Stimulated activated naive CD4-positive, alpha-beta T cell (primary cell): ENCODE measurements at regions not wholly inside any gene's neighbourhood (a gene's known extent, or its start where the extent isn't known, plus 50 kb on each side); places are given as distances from the start of the nearest gene placed in this dataset.

Source experiments
- DNase-seq, 6 experiments: peaks; one replicate each; lab custom pipeline; 2025; lab: John Stamatoyannopoulos, UW

DNA sequence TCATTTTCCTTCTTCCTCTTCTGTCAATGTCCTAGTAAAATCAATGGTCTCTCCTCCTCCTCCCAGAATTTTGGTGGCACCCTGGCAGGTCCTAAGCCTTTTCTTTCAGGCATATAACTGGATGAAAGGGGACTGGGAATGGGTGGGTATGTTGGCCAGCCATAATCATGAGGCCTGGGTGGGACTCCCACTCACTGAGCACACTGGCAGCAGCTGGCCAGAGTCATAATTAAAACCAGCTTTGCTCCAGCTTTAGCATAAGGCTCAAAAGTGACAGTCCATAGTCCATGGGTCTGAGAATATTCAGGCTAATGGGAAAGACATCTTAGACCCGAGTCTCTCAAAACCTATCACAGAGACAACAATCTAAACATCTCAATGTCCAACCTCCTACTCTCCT is 190.0 kb upstream of the BTBD3 start:
- DNase-seq, result no peak

DNA sequence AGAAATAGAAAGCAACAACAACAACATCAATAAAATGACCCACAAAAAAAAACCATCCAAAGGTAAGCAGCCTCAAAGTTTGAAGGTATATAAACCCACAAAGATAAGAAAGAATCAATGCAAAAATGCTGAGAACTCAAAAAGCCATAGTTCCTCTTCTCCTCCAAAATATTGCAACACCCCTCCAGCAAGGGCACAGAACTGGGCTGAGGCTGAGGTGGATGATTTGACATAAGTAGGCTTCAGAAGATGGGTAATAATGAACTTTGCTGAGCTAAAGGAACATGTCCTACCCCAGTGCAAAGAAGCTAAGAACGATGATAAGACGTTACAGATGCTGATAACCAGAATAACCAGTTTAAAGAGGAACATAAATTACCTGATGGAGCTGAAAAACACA is 188.8 kb upstream of the BTBD3 start:
- DNase-seq, result no peak

- DNase-seq, result no peak
Measured at GRCh38 chr20:11729806-11730205, 187.9 kb upstream of the BTBD3 start.

DNA sequence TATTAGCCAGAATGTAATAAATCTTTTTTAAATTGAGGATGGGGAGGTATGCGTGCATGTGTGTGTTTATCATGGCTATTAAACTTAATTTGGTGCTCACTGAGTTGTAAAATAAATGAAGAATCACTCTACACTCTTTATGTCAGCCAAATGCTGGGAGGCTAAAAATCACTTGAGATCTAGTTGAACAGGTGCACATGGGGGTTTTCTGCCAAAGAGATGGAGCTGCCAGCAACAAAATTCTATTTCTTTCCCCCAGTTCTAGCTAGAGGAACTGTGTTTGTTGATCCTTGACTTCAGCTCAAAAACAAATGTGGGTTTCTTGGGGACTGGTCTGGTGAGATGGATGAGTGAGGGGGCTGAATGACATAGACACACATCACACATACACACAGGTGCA is 183.3 kb upstream of the BTBD3 start:
- no peak for DNase-seq

DNA sequence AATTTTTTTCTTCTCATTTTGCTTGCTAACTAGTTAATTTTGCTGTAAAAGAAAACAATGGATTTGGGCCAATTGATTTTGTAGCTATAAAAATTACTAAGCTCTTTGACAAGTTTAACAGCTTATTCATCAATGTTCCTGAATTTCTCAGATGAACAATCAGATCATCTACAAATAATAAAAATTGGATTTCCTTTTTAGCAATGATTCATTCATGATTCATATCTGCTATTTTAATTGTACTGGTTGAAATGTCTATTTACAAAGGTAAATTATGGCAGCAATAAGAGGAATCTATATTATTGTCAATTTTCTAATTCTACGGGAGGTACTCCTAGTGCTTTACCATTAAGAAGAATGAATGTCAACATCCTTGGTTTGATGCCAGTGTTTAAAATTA is 178.8 kb upstream of the BTBD3 start:
- no peak for DNase-seq

- DNase-seq, result no peak
Measured at GRCh38 chr20:11740975-11741374, 176.7 kb upstream of the BTBD3 start.

GRCh38 chr20:11745145-11745544 is 172.5 kb upstream of the BTBD3 start:
- no peak for DNase-seq

DNA sequence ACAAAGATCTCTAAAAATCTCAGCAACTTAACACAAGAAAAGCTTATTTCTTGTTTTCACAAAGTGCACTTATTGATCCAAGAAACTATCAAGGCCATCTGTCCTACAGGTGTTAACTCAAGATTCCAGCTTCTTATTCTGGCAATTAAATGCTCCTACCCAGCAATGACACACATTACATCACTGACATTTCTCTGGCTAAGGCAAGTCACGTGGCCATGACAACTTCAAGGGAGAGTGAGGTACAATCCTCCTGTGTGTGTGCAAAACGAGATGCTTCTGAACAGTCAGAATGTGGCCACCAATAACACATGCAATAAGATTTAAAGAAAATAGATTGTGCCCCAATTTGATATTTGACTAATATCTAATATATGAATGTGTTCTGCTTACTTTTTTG is 169.3 kb upstream of the BTBD3 start:
- no peak for DNase-seq

- no peak for DNase-seq
Measured at GRCh38 chr20:11752336-11752735, 165.4 kb upstream of the BTBD3 start.

GRCh38 chr20:11753155-11753554 is 164.5 kb upstream of the BTBD3 start:
- no peak for DNase-seq

DNA sequence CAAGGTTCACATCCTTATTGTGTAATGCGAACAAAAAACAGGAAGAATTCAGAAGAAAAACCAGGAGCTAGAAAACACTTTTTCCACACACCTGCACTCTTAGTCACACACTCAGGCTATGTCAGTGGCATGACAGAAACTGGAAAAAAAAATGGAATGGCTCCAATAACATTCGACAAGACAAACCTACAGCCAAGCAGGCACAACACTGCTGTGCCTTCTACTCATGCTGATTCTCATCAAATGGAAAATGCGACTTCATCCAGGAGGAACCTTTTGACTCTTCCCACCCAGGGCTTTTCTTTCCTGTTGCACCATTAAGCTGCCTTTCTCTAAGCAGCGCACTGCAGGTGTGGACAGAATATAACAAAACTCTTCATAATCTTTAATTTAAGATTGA is 163.2 kb upstream of the BTBD3 start:
- no peak for DNase-seq

GRCh38 chr20:11755071-11755841 is 162.4 kb upstream of the BTBD3 start:
- DNase-seq, result no peak

DNA sequence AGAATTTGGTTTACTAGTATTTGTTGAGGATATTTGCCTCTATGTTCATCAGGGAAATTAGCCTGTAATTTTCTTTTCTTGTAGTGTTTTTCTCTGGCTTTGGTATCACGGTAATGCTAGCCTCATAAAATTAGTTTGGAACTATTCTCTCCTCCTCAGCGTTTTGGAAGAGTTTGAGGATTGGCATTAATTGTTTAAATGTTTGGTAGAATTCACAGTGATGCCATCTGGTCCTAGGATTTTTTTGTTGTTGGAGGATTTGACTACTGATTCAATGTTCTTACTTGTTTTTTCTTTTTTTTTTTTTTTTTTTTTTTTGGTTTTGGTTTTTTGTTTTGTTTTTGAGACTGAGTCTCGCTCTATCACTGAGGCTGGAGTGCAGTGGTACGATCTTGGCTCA is 156.2 kb upstream of the BTBD3 start:
- DNase-seq, result no peak

DNA sequence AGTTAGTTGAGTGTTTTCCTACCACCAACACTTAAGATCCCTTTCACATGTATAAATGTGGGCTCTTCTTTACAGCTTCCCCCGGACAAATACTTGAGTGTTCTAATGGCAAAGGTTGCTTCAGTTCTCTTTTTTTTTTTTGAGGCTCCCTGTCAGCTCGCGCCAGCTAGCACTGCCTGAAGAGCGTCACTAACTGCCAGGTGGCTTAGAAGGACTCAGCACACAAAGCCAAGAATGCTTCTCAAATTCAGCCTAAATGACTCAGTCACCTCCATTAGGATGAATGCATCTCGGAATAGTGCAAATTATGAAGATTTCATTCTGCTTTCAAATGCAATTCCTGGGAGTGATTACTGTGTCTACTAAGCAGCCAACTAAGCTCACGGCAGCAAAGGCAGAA is 150.7 kb upstream of the BTBD3 start:
- no peak for DNase-seq

DNA sequence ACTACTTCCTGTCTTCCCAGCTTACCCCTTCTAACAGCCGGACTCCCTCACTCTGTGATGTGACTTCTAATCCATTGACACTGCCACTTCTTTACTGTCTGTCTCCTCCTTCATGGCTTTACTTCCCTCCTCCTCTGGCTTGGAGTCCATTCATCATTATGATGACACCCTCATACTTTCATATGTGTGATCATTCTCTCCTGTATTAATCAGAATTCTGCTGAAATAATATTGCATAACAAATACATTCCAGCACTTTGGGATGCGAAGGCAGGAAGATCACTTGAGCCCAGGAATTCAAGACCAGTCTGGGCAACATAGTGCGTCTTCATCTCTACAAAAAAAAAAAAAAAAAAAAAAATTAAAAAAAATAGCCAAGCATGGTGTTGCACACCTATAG is 147.9 kb upstream of the BTBD3 start:
- no peak for DNase-seq

DNA sequence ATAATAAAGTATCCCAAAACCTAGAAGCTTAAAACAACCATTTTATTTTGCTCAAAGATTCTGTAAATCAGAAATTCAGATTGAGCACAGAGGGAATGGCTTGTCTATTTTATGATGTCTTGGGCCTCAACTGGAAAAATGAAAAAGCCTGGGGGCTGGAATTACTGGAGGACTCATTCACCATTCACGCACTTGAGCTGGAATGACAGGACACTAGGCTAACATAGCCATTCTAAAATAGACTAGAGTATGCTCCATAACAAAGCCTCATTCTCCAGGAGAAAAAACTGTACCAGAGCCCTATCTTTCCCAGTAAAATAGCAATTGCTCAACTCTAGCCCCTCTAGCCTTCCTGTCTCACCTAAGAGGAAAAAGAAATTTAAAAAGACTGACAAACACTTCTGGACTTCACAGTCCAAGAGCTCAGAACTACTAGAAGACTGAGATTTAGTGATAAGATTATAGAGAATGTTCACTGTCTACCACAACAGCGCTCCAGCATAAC is 145.4 kb upstream of the BTBD3 start:
- DNase-seq, result no peak

DNA sequence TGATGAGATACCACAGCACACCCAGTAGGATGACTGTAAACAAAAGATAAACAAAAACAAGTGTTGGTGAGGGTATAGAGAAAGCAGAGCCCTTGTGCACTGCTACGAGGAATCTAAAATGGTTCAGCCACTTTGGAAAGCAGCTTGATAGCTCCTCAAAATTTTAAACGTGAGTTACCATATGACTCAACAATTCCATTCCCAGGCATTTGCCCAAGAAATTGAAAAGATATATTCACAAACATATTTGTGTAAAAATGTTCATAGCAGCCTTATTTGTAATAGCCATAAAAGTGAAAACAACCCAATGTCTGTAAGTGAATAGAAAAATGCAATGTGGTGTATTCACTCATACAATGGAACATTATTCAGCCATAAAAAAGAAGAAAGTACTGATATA is 141.0 kb upstream of the BTBD3 start:
- DNase-seq, result no peak

DNA sequence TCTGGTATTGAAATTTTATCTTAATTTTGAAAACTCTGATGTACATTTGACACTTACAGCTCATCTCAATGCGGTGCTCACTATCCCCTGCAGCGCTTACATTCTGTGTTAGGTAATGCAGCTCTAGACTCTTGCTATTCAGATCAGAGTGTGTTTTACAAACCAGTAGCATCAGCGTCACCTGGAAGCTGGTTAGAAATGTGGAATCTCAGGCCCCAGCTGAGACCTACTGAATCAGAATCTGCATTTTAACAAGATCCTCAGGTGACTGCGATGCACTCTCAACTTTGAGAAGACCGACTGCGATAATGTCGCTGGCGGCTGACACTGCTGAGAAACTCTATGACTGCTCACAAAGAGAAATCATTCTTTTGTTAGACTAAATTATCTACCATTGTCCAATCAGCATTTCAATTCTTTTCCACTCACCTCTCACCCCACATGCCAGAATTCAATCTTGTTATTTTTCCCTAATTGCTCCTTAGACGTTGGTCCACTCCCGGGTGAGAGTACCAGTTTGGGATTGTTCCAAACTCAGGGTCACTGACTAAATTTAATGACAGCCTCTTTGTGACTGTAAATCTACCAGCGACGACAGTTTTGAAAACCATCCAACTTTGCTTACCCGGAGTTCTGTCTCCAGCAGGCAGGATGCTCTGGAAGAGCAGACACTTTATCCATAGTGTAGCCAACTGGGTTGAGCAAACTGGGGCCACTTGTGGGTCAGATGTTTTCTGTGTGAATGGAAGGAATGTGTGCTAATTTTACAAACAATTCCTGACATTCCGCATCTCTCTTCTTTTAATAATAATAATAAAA is 140.1 kb upstream of the BTBD3 start:
- DNase-seq, result no peak

GRCh38 chr20:11778206-11778570 is 139.5 kb upstream of the BTBD3 start:
- no peak for DNase-seq

DNA sequence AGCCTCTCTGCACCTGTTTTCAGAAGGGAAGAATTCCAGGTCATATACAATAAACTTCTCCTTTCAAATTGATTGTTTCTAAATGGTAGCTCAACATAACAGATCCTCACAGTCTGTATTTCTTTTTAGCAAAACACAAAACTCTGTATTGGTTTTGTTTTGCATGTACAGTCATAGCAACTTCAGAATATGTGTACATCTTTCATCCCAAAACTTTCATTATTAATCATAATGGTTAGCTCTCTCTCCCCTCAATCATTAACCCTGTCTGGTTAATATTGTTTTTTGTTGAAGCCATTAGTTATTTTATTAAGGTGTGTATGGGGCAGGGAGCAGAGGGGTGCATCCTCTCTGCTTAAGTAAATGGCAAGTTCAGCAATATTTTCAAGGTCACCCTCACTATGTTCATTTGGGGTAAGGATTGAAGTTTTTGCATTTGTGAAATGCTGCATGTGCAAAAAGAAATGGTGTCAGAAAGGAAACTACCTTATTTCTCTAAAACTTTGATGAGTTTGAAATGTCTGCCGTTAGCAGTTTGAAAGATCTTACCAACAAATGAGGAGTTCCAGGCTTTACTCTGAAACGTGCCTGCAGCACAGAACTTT is 136.8 kb upstream of the BTBD3 start:
- no peak for DNase-seq

- no peak for DNase-seq
Measured at GRCh38 chr20:11783102-11783850, 134.4 kb upstream of the BTBD3 start.

DNA sequence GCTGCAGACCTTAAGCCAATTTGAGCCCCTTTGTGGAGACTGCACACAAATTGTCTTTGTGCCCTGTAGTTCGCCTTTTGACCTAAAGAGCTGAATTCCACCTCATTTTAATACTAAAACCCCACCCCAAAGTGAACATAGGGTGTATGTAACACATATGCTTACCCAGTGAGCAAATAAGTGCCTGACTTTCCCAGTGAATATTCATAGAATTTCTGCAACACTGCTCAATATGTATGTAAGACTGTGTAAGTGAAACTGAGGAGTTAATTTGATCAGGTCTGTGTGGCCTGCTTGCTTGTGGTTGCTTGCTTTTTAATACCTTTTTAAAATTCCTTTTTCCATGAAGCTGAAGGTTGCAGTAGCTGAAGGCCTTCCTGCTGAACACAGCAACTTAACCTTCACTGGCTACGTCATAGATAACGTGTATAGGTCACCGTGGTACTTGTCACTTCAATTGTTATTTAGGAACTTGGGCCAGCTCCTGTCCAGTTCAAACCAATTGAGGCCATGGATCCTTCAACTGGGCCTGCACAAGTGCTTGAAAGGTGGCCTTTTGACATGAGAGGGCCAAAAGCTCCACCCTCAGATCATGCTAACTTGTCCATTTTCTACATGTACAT is 131.7 kb upstream of the BTBD3 start:
- no peak for DNase-seq
